HUES6 (cell line): ENCODE measurements at regions not wholly inside any gene's neighbourhood (a gene's known extent, or its start where the extent isn't known, plus 50 kb on each side); places are given as distances from the start of the nearest gene placed in this dataset.

Experiments
- H3K27ac ChIP-seq: 2 replicates; pipeline ENCODE4 v1.7.0; 2013; ENCODE audit warnings: low read depth, mild to moderate bottlenecking, low read length, inconsistent platforms
- H3K27me3 ChIP-seq: 2 replicates; pipeline ENCODE4 v1.6.1; 2013; ENCODE audit warnings: low read length; ENCODE audit not compliant: control insufficient read depth, insufficient read depth
- H3K36me3 ChIP-seq: 2 replicates; pipeline ENCODE4 v1.6.1; 2013; ENCODE audit warnings: low read length; ENCODE audit not compliant: control insufficient read depth, insufficient read depth
- H3K4me1 ChIP-seq: 2 replicates; pipeline ENCODE4 v1.6.1; 2013; ENCODE audit warnings: low read length; ENCODE audit not compliant: control insufficient read depth, insufficient read depth
- H3K4me3 ChIP-seq: 2 replicates; pipeline ENCODE4 v1.5.1; 2013; ENCODE audit warnings: low read depth, low read length
- H3K9ac ChIP-seq: one replicate; pipeline ENCODE4 v1.6.1; 2013; ENCODE audit warnings: mild to moderate bottlenecking, low read length
- H3K9me3 ChIP-seq: 2 replicates; pipeline ENCODE4 v1.6.1; 2013; ENCODE audit warnings: low read depth, low read length; ENCODE audit not compliant: control insufficient read depth, insufficient read depth

GRCh38 chr3:187946981-187947380, 201.7 kb upstream of the BCL6 start:
- Histone ChIP-seq H3K27me3 (no peaks in the 10 kb centered on the region), H3K9ac (no peak overlapping the region), H3K27ac (no peak overlapping the region), H3K4me3 (no peak overlapping the region), H3K4me1 (peaks cover 9% of the 10 kb centered on the region; the same call in 1 of the 2 replicates), H3K36me3 (no peaks in the 10 kb centered on the region), H3K9me3 (no peaks in the 10 kb centered on the region)

- H3K27ac ChIP-seq = no peak overlapping the region
- no peaks in the 10 kb centered on the region for H3K36me3 ChIP-seq
- H3K27me3 ChIP-seq = no peaks in the 10 kb centered on the region
- H3K4me1 ChIP-seq = 0 out of 2 replicates have a peak, but pooled peaks cover 3% of the 10 kb centered on the region
- H3K4me3 ChIP-seq = no peak overlapping the region
- H3K9me3 ChIP-seq = no peaks in the 10 kb centered on the region
- H3K9ac ChIP-seq = no peak overlapping the region
Observed at GRCh38 chr3:187947927-187948682, 202.8 kb upstream of the BCL6 start.

- Histone ChIP-seq H3K4me1 (0 out of 2 replicates have a peak, but pooled peaks cover 2% of the 10 kb centered on the region), H3K4me3 (no peak overlapping the region), H3K9ac (no peak overlapping the region), H3K36me3 (no peaks in the 10 kb centered on the region), H3K27ac (no peak overlapping the region), H3K27me3 (no peaks in the 10 kb centered on the region), H3K9me3 (no peaks in the 10 kb centered on the region)
Observed at GRCh38 chr3:187949093-187949820, 204.0 kb upstream of the BCL6 start.

GRCh38 chr3:187950671-187951070, 203.3 kb upstream of the LPP start:
- H3K9me3 ChIP-seq = no peaks in the 10 kb centered on the region
- no peak overlapping the region for H3K27ac ChIP-seq
- no peaks in the 10 kb centered on the region for H3K36me3 ChIP-seq
- no peaks in the 10 kb centered on the region for H3K27me3 ChIP-seq
- no peak overlapping the region for H3K4me3 ChIP-seq
- H3K4me1 ChIP-seq = no peaks in the 10 kb centered on the region
- no peak overlapping the region for H3K9ac ChIP-seq

GRCh38 chr3:187951452-187952190, 202.3 kb upstream of the LPP start:
- Histone ChIP-seq H3K9ac (no peak overlapping the region), H3K27ac (no peak overlapping the region), H3K4me3 (no peak overlapping the region), H3K9me3 (no peaks in the 10 kb centered on the region), H3K4me1 (no peaks in the 10 kb centered on the region), H3K27me3 (no peaks in the 10 kb centered on the region), H3K36me3 (no peaks in the 10 kb centered on the region)

- Histone ChIP-seq H3K36me3 (no peaks in the 10 kb centered on the region), H3K27ac (no peak overlapping the region), H3K4me3 (no peak overlapping the region), H3K27me3 (no peaks in the 10 kb centered on the region), H3K9me3 (no peaks in the 10 kb centered on the region), H3K9ac (no peak overlapping the region), H3K4me1 (no peaks in the 10 kb centered on the region)
Observed at GRCh38 chr3:187952849-187953248, 201.1 kb upstream of the LPP start.

GRCh38 chr3:187954516-187954872, 199.5 kb upstream of the LPP start:
- no peak overlapping the region for H3K4me3 ChIP-seq
- H3K4me1 ChIP-seq = no peaks in the 10 kb centered on the region
- H3K9ac ChIP-seq = no peak overlapping the region
- H3K27me3 ChIP-seq = no peaks in the 10 kb centered on the region
- no peaks in the 10 kb centered on the region for H3K36me3 ChIP-seq
- H3K9me3 ChIP-seq = no peaks in the 10 kb centered on the region
- H3K27ac ChIP-seq = no peak overlapping the region

GRCh38 chr3:187954873-187955586, 198.9 kb upstream of the LPP start:
- Histone ChIP-seq H3K27me3 (no peaks in the 10 kb centered on the region), H3K9me3 (no peaks in the 10 kb centered on the region), H3K4me1 (no peaks in the 10 kb centered on the region), H3K9ac (no peak overlapping the region), H3K36me3 (no peaks in the 10 kb centered on the region), H3K4me3 (no peak overlapping the region), H3K27ac (no peak overlapping the region)

GRCh38 chr3:187955587-187955952, 198.4 kb upstream of the LPP start:
- H3K4me1 ChIP-seq = no peaks in the 10 kb centered on the region
- H3K9ac ChIP-seq = no peak overlapping the region
- H3K9me3 ChIP-seq = no peaks in the 10 kb centered on the region
- H3K36me3 ChIP-seq = no peaks in the 10 kb centered on the region
- H3K4me3 ChIP-seq = no peak overlapping the region
- no peaks in the 10 kb centered on the region for H3K27me3 ChIP-seq
- no peak overlapping the region for H3K27ac ChIP-seq

- Histone ChIP-seq H3K4me1 (no peaks in the 10 kb centered on the region), H3K4me3 (no peak overlapping the region), H3K27ac (no peak overlapping the region), H3K9ac (no peak overlapping the region), H3K9me3 (no peaks in the 10 kb centered on the region), H3K27me3 (no peaks in the 10 kb centered on the region), H3K36me3 (no peaks in the 10 kb centered on the region)
Observed at GRCh38 chr3:187957165-187957581, 196.8 kb upstream of the LPP start.
